ENCODE measurements at regions not wholly inside any gene's neighbourhood (a gene's known extent, or its start where the extent isn't known, plus 50 kb on each side); places are given as distances from the start of the nearest gene placed in this dataset.
"Not testable (repeated sequence)": the region's sequence is repeated elsewhere in the genome, so short reads cannot be mapped to it uniquely, and the experiment has no call there.

DNA sequence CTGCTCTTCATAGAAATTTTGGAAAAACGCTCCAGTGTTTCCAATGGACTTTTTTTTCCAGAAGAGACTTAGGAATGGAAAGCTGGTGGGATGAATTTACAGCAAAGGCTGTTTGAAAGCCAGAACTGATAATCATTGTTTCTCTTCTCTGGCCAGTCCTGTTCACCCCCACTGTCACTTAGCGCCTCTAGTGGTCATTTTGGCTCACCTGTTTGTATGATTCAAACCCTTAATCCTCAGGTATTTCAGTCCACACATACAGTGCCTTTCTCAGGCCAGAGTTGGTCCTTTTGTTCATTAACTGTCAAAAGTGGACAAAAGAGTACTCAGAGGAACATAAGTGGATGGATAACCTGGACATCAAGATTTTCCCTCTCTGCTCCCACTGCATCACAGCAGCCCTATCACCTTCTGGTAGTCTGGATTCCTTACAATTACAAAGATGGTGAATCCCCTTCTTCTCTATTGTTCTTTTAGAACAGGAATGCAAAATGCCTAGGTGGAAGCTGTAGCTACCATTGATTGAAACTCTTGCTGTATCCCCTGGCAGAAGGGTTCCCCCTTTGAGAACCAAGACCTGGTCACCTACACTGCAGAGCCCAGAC lies 177.6 kb upstream of the OLFM3 start:
- DNase-seq, result no peak

DNA sequence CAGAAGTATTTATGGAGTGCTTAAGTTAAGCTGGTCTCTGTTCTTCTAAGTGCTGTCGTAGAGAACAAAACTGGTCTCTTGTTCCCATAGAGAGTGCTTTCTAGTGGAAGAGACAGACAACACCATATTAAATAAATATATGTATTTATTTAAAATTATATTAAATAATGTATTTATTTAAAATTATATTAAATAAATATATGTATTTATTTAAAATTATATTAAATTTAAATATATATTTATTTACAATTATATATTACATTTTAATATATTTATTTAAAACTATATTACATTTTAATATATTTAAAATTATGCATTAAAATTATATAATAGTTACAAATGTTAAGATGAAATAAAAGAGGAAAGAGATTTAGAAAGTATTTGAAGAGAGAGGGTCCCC lies 175.5 kb upstream of the OLFM3 start:
- DNase-seq, result no peak

DNA sequence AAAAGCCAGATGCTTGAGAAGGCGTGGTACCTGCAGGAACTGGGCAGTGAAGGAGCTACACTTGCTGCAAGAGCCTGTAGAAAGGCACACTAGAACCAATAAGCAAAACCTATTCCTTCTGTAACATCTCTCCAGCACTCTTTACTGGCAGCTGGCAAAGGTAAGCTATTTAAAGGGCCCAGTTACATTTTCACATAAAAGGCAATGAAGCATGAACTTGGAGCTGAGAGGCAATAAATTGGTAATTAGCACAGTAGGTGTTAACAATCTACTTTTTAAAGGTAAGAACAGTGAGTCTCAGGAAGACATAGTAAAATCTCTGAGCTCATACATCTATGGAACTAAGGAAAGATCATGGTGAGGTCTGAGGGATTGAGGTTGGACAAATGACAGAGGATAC lies 167.1 kb upstream of the OLFM3 start:
- DNase-seq, result peak; percentile 27 to 89

DNA sequence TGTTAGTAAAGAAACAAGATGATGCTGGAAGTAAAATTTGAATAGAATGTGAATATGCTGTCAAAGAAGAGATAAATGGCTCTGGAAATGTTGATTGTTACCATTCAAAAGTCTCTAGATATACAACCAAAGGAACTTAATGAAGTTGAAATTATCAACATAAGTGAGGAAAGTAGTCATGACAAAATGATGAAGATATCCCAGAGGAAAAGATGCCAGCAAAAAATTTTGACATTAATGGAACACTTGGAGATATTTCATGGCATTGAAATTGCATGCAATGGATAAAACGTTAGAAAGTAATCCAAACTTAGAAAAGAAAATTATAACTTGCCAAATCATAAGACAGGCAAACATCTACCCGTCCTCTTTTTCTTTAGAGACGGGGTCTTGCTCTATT lies 154.5 kb upstream of the OLFM3 start:
- no peak for DNase-seq

DNA sequence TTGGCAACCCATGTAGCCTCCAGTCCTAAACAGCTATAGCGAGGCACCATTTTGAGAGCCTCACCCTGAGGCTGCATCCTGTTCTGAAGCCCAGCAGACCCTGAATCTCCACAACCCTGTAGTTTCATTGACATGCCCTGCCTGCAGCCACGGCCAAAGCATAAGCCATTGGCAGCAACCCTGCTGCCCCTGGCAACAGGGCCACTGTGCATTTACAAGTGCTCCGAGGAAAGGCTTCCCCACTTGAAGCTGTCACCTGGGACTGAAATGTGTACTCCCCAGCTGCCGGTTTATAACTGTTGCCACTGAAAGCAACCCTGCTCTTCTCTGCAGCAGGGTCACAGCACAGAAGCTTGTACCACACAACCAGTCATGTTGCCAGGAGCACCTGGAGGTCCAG lies 124.2 kb upstream of the OLFM3 start:
- no peak for DNase-seq

DNA sequence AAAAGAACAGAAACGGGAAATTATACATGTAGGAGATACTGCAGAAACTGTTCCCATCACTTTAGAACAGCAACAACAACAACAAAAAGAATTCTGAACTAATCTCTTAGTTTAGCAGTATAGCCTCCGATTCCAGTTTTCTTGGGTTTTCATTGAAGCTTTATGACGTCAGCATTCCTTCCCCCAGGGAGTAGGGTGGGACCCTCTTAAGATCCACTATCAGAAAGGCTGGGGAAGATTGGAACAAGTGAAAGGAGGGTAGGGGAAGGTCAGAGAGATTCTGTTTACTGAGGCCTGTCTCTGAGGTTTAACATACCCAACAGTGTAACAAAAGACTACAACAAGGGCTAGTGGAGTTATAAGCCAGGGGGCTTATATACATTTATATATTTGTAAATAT lies 121.4 kb upstream of the OLFM3 start:
- DNase-seq, result no peak

DNA sequence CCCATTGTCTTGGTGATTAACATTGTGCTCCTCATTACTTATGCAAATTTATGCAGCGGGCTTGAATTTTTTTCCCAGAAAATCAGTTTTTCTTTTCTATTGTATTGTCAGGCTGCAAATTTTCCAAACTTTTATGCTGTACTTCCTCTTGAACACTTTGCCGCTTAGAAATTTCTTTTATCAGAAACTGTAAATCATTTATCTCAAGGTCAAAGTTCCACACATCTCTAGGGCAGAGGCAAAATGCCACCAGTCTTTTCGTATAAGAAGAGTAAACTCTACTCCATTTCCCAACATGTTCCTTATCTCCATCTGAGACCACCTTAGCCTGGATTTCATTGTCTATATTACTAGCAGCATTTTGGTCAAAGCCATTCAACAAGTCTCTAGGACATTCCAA lies 113.9 kb upstream of the OLFM3 start:
- no peak for DNase-seq

DNA sequence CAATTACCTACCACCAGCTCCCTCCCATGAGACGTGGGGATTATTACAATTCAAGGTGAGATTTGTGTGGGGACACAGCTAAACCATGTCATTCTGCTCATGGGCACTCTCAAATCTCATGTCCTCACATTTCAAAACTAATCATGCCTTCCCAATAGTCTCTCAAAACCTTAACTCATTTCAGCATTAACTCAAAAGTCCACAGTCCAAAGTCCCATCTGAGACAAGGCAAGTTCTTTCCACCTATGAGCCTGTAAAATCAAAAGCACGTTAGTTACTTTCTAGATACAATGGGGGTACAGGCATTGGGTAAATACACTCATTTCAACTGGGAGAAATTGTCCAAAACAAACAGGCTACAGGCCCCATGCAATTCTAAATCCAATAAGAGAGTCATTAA lies 112.8 kb upstream of the OLFM3 start:
- not testable (repeated sequence) for DNase-seq

DNA sequence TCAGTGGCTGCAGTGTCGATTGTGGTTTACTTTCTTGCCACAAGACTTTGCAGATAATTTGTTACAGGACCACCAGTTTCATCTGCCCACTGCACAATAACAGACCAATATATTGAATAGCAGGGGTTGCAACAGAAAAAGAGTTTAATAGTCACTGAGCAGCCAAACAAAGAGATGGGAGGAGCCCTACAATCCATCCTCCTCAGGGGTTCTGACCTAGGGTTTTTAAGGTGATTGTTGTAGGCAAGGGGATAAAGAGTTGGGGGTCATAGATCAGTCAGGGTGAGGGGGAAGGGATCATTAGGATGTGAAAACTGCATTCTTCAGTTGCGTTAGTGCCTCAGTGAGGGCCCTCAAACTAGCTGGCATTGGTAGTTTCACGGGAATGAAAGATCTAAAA lies 110.7 kb upstream of the OLFM3 start:
- DNase-seq, result no peak

DNA sequence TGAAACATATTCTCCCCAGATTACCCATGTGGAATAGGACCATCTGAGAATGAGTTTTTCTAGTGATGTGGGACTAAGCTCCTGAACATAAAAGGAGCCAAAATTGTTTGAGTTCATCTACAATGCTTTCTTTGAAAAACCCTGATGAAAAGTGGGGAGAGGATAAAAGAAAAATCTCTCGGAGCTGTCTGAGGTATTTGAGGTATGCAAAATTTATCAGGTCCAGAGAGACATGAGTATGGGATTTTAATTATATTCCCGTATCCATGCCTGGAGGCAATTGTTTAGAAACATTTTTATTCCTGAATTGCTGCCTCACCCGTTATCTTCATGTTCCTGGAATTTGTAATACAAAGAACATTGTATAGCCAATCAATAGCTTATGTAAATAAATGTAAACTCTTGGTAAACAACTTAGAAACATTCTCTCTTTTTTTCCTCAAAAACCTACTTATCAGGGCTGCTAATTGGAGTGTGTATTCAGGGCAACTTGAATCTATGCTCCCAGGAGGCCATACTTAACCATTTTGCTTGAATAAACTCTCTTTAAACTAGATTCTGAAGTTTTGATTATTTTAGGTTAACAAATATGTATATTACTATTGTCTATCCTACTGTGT lies 109.3 kb upstream of the OLFM3 start:
- no peak for DNase-seq

DNA sequence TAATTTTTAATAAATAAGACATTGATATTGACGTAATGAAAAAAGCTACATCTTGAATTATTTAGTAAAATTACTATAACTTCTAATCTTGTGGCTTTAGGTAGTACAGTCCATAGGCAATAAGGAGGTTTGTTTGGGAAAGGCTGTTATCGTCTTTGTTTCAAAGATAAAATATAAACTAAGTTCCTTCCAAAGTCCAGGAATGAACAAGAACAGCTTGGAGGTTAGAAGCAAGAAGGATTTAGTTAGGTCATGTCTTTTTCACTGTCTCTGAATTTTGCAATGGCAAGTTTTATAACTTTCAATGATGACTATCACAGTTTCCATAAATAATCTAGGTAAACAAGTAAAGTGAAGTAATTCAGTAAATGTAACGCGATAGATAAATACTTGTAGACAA lies 106.9 kb upstream of the OLFM3 start:
- DNase-seq, result no peak

DNA sequence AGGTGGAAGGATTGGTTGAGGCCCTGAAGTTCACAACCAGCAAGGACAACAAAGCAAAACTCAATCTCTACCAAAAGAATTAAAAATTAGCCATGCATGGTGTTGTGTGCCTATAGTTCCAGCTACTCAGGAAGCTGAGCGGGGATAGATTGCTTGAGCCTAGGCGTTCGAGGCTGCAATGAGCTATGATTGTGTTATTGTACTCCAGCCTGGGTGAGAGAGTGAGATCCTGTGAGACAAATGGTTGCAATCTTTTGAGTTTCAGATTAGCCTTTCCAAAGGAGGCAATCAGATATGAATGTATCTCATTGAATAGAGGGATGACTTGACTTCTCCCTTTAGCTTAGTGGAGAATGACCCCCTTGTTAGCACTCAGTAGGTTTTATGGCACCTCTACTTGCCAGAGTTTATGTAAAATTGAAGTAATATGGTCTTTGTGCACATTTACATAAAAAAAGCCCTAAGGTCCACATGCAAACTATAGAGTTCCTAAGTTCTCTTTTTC lies 105.6 kb upstream of the OLFM3 start:
- no peak for DNase-seq

DNA sequence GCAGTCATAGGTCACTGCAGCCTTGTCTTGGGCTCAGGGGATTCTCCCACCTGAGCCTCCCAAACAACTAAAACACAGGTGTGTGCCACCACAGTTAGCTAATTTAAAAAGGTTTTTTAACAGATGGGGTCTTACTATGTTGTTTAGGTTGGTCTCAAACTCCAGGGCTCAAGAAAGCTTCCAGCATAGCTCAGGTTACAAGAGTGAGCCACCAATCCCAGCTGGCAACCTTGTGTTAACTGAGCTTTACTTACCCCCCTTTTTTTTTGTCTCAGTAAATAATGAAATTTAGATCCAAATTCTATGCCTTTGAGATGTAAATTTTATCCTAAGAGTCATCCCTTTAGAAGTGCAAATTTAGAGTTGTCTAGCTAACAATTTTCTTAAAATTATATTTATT lies 103.9 kb upstream of the OLFM3 start:
- DNase-seq, result no peak

DNA sequence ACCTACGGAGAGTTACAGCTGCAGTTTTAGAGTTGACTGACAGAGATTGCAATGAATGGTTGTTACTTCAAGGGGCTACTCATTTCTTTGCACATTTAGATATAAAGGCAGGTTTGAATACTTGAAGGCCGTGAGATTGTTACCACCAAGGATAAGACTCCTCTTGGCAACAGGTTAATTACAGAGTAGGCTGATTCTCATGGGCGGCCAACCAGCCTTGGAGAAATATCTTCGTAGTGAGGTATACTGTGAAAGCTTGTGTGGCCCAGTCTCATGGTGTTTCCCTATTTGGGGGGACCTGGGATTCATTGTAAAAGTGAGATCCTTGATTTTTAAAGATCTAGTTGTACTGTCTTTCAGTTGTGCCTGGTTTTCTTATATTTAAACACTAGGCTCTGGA lies 103.2 kb upstream of the OLFM3 start:
- DNase-seq, result no peak

DNA sequence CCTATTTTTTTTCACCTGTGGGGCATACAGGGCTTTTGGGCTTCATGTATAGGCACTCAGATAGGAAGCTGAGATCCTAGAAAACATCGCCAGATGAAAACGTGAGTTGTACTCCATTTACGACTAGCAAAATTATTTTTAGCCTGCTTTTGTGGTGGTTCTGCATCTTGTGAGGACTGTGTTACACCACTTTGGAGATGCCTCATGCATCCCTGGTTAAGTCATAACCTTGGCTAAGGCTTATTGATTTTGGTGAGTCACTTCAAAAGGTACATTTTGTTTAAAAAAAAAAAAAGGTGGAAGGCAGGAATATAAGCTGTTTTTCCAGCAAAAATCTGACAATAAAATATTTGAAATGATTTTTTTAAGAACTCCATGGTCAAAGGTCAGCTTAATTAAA lies 101.8 kb upstream of the OLFM3 start:
- DNase-seq, result no peak

DNA sequence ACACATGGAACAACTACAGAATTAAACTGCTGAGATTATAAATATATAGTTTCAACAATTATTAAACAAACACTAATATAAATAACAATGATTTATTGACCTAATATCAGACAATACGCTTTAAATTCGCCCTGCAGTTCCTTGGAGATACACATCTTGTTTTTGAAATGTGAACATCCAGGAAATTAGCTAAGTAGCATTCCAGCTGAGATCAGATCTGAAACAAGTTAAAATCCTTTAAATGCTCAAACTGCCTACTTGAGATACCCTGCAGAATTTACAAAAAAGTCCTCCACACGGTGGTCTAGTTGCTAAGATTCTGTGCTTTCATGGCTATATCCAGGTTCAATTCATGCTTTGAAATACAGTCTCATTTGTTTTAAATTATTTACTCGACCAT lies 101.4 kb upstream of the OLFM3 start:
- no peak for DNase-seq

DNA sequence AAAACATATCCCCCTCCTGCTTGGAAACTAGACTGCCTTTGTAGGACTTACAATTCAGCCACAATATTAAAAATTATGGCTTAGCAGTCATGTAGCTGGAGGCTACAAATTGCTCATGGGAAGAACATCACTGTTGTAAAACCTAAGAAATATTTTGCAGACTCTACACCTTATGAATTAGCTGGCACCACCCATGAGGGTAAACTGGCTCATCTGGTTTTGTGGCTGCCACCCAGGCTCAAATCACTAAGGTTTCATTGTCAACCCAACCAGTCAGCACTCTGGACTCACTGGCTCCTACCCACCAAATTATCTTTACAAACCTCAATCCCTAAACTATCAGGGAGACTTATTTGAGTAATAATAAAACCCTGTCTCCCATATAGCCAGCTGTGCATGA lies 100.7 kb upstream of the OLFM3 start:
- no peak for DNase-seq

DNA sequence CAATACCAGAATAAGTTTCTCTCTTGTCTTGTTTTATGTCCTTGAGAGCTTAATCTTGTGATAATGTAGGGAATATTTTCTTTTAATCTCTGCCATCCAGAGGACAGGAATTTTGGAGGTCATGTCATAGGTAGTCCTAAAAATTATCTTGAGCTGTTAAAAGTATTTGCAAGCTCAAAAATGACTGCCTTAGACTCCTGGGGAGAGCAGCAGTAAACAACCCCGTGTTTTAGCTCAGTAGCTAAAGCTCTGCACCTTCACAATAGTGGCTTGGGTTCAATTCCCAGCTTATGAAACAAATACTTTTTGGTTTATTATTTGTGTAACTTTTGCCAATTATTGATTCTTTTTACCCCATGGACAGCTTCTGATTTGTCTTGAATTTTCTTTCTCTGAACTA lies 99.4 kb upstream of the OLFM3 start:
- DNase-seq, result no peak

DNA sequence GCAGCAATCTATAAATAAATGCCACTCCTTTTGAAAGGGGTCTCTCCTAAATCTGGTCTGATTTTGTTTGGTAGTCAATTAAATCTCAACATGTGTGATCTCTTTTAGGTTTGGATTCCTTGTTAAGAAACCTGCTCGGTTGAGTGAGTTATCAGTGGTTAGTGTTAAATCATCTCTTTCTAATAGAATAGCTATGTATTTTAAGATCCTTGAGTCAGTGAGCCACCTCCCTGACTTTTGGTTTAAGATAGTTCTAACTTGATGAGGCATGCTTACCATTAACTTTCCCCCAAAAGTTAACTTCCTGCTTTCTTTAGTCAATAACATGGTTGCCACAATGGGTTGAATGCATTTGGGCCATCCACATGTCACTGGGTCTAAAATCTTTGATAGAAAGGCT lies 93.1 kb upstream of the OLFM3 start:
- DNase-seq, result no peak

DNA sequence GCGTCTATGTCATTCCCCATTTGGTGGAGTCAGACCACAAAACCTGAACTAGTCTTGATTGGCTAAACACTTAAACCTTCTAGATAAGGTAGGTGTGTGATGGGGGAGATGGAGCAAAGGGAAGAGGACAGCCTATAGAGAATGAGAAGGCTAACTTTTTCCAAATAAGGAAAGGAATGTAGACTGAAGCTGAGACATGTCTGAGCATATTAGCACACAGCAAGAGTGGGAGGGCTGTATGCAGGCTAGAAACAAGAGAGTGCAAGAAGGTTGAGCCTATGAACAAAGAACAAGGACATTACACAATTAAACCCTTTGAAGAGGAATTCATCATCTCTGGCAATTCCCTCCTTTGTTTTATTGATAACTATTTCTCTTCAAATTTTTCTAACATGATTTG lies 89.2 kb upstream of the OLFM3 start:
- DNase-seq, result no peak

DNA sequence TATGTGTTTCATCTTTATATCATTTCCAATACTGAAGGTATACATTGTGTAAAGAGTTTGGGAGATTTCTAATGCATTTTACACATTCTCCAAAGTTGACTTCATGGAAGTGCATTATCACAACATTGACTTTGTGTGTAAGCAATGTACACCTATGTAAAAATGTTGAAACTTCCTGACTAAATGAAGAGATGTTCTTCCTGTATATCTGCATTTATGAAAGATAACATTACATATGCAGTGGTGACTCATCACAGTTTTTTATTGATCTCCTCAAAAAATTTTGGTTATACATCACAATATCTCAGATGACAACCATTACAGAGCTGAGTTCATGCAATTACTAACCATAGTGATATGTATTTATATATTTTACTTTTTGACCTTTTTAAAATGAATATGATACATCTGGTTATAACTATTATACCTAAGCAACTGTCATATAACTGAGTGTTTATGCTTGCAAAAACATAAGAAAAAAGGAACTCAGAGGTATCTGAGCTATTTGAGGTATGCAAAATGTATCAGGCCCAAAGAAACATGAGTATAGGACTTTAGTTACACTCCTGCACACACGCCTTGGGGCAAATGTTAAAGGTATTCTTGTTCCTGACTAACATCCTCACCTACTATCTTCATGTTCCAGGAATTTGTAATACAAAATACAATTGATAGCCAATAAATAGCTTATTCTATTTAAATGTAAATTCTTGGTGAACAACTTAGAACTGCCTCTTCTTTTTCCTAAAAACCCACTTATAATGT lies 88.2 kb upstream of the OLFM3 start:
- DNase-seq, result no peak

DNA sequence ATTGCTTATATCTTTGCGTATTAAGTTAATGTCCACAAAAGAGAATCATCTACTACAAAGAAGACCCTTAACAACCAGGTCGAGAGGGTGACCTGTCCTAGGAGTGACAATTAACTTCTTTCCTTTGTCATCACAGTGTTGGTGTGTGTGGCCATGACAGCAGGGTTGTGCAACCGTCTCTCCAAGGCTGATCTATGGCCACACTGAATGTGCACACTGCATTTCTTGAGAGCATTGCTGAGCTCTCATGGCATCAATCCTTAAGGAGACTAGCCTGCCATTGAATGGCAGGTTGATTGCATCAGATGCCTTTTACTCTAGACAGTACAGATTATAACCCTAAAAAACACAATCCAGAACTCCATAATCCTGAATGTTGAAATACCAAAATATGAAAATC lies 86.5 kb upstream of the OLFM3 start:
- DNase-seq, result no peak

DNA sequence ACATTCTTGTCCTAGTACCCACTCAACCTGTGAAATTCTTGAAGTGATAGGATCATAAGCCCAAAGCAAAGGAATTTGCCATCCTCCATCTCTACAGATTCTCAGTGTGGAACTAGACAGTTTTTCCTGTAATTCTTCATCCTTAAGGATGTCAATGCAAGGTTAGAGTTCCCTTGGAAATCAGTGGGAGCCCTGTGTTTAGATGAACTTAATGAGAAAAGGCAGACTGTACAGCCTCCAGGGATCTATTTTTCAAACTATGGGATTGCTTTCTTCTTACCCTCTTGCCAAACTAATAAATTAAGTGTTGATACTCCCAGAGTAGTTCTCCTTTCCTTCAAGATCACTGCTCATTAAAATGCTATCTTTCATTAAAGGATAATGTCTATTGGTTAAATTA lies 78.1 kb upstream of the OLFM3 start:
- DNase-seq, result no peak

DNA sequence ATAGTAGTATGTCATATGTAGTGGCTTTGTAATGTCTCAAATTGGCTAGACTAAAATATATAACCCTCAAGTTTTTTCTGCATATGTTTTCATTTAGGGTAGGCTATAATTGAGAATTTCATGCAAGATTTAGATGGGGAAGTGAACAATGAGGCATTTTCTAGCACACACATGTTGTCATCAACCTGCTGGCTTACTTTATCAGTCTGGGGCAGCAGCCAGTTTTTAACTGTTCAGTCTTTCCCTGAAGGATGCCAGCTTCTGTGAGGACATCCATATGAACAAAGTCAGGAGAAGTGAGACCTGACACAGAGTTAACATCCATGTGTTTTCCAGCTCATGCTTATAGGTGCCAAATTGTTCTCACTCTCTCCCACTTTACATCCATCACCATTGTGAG lies 74.7 kb upstream of the OLFM3 start:
- no peak for DNase-seq

DNA sequence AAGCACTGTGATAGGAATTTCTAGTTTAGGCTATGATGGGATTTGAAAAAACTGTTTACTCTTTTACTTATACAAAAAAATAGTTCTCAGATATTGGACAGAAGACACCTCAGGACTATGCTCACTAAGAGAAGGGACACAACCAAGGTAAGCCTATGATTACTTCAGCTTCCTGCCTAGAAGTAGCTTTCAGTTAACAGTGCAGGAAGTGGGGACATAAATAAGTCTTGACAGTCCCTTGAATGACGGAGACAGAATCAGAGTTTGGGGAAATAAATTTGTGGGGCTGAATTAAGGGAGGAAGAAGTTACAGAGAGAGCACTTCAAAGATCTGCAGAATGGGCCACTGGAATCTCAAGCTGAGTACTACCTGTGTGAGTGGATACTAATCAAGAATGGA lies 53.8 kb upstream of the OLFM3 start:
- no peak for DNase-seq
